ENCODE measurements at regions not wholly inside any gene's neighbourhood (a gene's known extent, or its start where the extent isn't known, plus 50 kb on each side); places are given as distances from the start of the nearest gene placed in this dataset.

- Histone ChIP-seq H3K36me3 (ENCODE audit: control insufficient read depth in 4 of 4, insufficient read depth in 4 of 4, low read length in 3 of 4) (no peaks in the 10 kb centered on the region), H3K27me3 (replicated peaks in 2 of 5; ENCODE audit: control insufficient read depth in 4 of 5, insufficient read depth in 5 of 5, low read length in 4 of 5) (no peaks in the 10 kb centered on the region), H3K4me3 (ENCODE audit: control insufficient read depth in 1 of 7, extremely low read depth in 1 of 7, insufficient read depth in 4 of 7, low read depth in 2 of 7, low read length in 6 of 7) (no peak overlapping the region), H3K9me3 (ENCODE audit: control extremely low read depth in 1 of 5, control insufficient read depth in 4 of 5, insufficient read depth in 2 of 5, low read depth in 1 of 5, low read length in 4 of 5) (no peaks in the 10 kb centered on the region), H3K4me1 (ENCODE audit: control extremely low read depth in 1 of 4, control insufficient read depth in 4 of 4, insufficient read depth in 4 of 4, low read length in 3 of 4) (no peaks in the 10 kb centered on the region), H3K27ac (ENCODE audit: insufficient read depth in 1 of 2, low read depth in 1 of 2, low read length in 2 of 2, poor library complexity in 1 of 2, severe bottlenecking in 2 of 2) (no peak overlapping the region)
- CTCF ChIA-PET, result no interaction called here
- POLR2A ChIA-PET, result no interaction called here
- DNase-seq, result no peak
Measured at GRCh38 chr4:148527571-148527970, 85.4 kb upstream of the NR3C2 start.

- Histone ChIP-seq H3K4me1 (ENCODE audit: control extremely low read depth in 1 of 4, control insufficient read depth in 4 of 4, insufficient read depth in 4 of 4, low read length in 3 of 4) (no peaks in the 10 kb centered on the region), H3K27ac (ENCODE audit: insufficient read depth in 1 of 2, low read depth in 1 of 2, low read length in 2 of 2, poor library complexity in 1 of 2, severe bottlenecking in 2 of 2) (no peak overlapping the region), H3K9me3 (ENCODE audit: control extremely low read depth in 1 of 5, control insufficient read depth in 4 of 5, insufficient read depth in 2 of 5, low read depth in 1 of 5, low read length in 4 of 5) (peaks cover 0 to 2% (median 0%) of the 10 kb centered on the region in 5 experiments), H3K27me3 (replicated peaks in 2 of 5; ENCODE audit: control insufficient read depth in 4 of 5, insufficient read depth in 5 of 5, low read length in 4 of 5) (no peaks in the 10 kb centered on the region), H3K4me3 (ENCODE audit: control insufficient read depth in 1 of 7, extremely low read depth in 1 of 7, insufficient read depth in 4 of 7, low read depth in 2 of 7, low read length in 6 of 7) (no peak overlapping the region), H3K36me3 (ENCODE audit: control insufficient read depth in 4 of 4, insufficient read depth in 4 of 4, low read length in 3 of 4) (no peaks in the 10 kb centered on the region)
- no peak for DNase-seq
- no CpG with 5 or more reads among the region's 4 CpGs for WGBS (ENCODE audit: insufficient coverage)
- ChIA-PET CTCF (no interaction called here), POLR2A (no interaction called here)
Measured at GRCh38 chr4:148522995-148523394, 80.8 kb upstream of the NR3C2 start.

- WGBS (ENCODE audit: insufficient coverage), result no CpG with 5 or more reads among the region's 1 CpG
- Histone ChIP-seq H3K27me3 (replicated peaks in 2 of 5; ENCODE audit: control insufficient read depth in 4 of 5, insufficient read depth in 5 of 5, low read length in 4 of 5) (no peaks in the 10 kb centered on the region), H3K36me3 (ENCODE audit: control insufficient read depth in 4 of 4, insufficient read depth in 4 of 4, low read length in 3 of 4) (no peaks in the 10 kb centered on the region), H3K4me1 (ENCODE audit: control extremely low read depth in 1 of 4, control insufficient read depth in 4 of 4, insufficient read depth in 4 of 4, low read length in 3 of 4) (no peaks in the 10 kb centered on the region), H3K27ac (ENCODE audit: insufficient read depth in 1 of 2, low read depth in 1 of 2, low read length in 2 of 2, poor library complexity in 1 of 2, severe bottlenecking in 2 of 2) (no peak overlapping the region), H3K9me3 (ENCODE audit: control extremely low read depth in 1 of 5, control insufficient read depth in 4 of 5, insufficient read depth in 2 of 5, low read depth in 1 of 5, low read length in 4 of 5) (peaks cover 0 to 1% (median 0%) of the 10 kb centered on the region in 5 experiments), H3K4me3 (ENCODE audit: control insufficient read depth in 1 of 7, extremely low read depth in 1 of 7, insufficient read depth in 4 of 7, low read depth in 2 of 7, low read length in 6 of 7) (no peak overlapping the region)
- ChIA-PET CTCF (no interaction called here), POLR2A (no interaction called here)
- DNase-seq, result no peak
Measured at GRCh38 chr4:148515248-148515647, 73.0 kb upstream of the NR3C2 start.

GRCh38 chr4:148514581-148514980 is 72.4 kb upstream of the NR3C2 start:
- no peak overlapping the region for H3K27ac ChIP-seq (ENCODE audit: insufficient read depth in 1 of 2, low read depth in 1 of 2, low read length in 2 of 2, poor library complexity in 1 of 2, severe bottlenecking in 2 of 2)
- no peaks in the 10 kb centered on the region for H3K27me3 ChIP-seq (replicated peaks in 2 of 5; ENCODE audit: control insufficient read depth in 4 of 5, insufficient read depth in 5 of 5, low read length in 4 of 5)
- peaks cover 0 to 1% (median 0%) of the 10 kb centered on the region in 5 experiments for H3K9me3 ChIP-seq (ENCODE audit: control extremely low read depth in 1 of 5, control insufficient read depth in 4 of 5, insufficient read depth in 2 of 5, low read depth in 1 of 5, low read length in 4 of 5)
- no peaks in the 10 kb centered on the region for H3K4me1 ChIP-seq (ENCODE audit: control extremely low read depth in 1 of 4, control insufficient read depth in 4 of 4, insufficient read depth in 4 of 4, low read length in 3 of 4)
- no peaks in the 10 kb centered on the region for H3K36me3 ChIP-seq (ENCODE audit: control insufficient read depth in 4 of 4, insufficient read depth in 4 of 4, low read length in 3 of 4)
- ChIA-PET CTCF (no interaction called here), POLR2A (no interaction called here)
- 83% methylated on average over 2 of the region's 2 CpGs for WGBS (ENCODE audit: insufficient coverage)
- no peak overlapping the region for H3K4me3 ChIP-seq (ENCODE audit: control insufficient read depth in 1 of 7, extremely low read depth in 1 of 7, insufficient read depth in 4 of 7, low read depth in 2 of 7, low read length in 6 of 7)
- no peak for DNase-seq

- no peak for DNase-seq
- POLR2A ChIA-PET, result no interaction called here
- peaks cover 0 to 3% (median 0%) of the 10 kb centered on the region in 5 experiments for H3K9me3 ChIP-seq (ENCODE audit: control extremely low read depth in 1 of 5, control insufficient read depth in 4 of 5, insufficient read depth in 2 of 5, low read depth in 1 of 5, low read length in 4 of 5)
- H3K27me3 ChIP-seq (replicated peaks in 2 of 5; ENCODE audit: control insufficient read depth in 4 of 5, insufficient read depth in 5 of 5, low read length in 4 of 5), result no peaks in the 10 kb centered on the region
- no CpG with 5 or more reads among the region's 1 CpG for WGBS (ENCODE audit: insufficient coverage)
- H3K27ac ChIP-seq (ENCODE audit: insufficient read depth in 1 of 2, low read depth in 1 of 2, low read length in 2 of 2, poor library complexity in 1 of 2, severe bottlenecking in 2 of 2), result no peak overlapping the region
- no peaks in the 10 kb centered on the region for H3K4me1 ChIP-seq (ENCODE audit: control extremely low read depth in 1 of 4, control insufficient read depth in 4 of 4, insufficient read depth in 4 of 4, low read length in 3 of 4)
- CTCF ChIA-PET, result no interaction called here
- no peak overlapping the region for H3K4me3 ChIP-seq (ENCODE audit: control insufficient read depth in 1 of 7, extremely low read depth in 1 of 7, insufficient read depth in 4 of 7, low read depth in 2 of 7, low read length in 6 of 7)
- no peaks in the 10 kb centered on the region for H3K36me3 ChIP-seq (ENCODE audit: control insufficient read depth in 4 of 4, insufficient read depth in 4 of 4, low read length in 3 of 4)
Measured at GRCh38 chr4:148514041-148514440, 71.8 kb upstream of the NR3C2 start.

GRCh38 chr4:148510211-148510610 is 68.0 kb upstream of the NR3C2 start:
- no peak for DNase-seq

GRCh38 chr4:148503681-148504080 is 61.5 kb upstream of the NR3C2 start:
- POLR2A ChIA-PET, result no interaction called here
- Histone ChIP-seq H3K4me3 (ENCODE audit: control insufficient read depth in 1 of 7, extremely low read depth in 1 of 7, insufficient read depth in 4 of 7, low read depth in 2 of 7, low read length in 6 of 7) (no peak overlapping the region), H3K4me1 (ENCODE audit: control extremely low read depth in 1 of 4, control insufficient read depth in 4 of 4, insufficient read depth in 4 of 4, low read length in 3 of 4) (no peaks in the 10 kb centered on the region), H3K9me3 (ENCODE audit: control extremely low read depth in 1 of 5, control insufficient read depth in 4 of 5, insufficient read depth in 2 of 5, low read depth in 1 of 5, low read length in 4 of 5) (no peaks in the 10 kb centered on the region), H3K36me3 (ENCODE audit: control insufficient read depth in 4 of 4, insufficient read depth in 4 of 4, low read length in 3 of 4) (no peaks in the 10 kb centered on the region), H3K27ac (ENCODE audit: insufficient read depth in 1 of 2, low read depth in 1 of 2, low read length in 2 of 2, poor library complexity in 1 of 2, severe bottlenecking in 2 of 2) (no peak overlapping the region), H3K27me3 (replicated peaks in 2 of 5; ENCODE audit: control insufficient read depth in 4 of 5, insufficient read depth in 5 of 5, low read length in 4 of 5) (no peaks in the 10 kb centered on the region)
- DNase-seq, result no peak
- WGBS (ENCODE audit: insufficient coverage), result no CpG with 5 or more reads among the region's 1 CpG
- CTCF ChIA-PET, result no interaction called here

More at GRCh38 chr4:148510211-148510610, 68.0 kb upstream of the NR3C2 start:
- no peak overlapping the region for H3K27ac ChIP-seq (ENCODE audit: insufficient read depth in 1 of 2, low read depth in 1 of 2, low read length in 2 of 2, poor library complexity in 1 of 2, severe bottlenecking in 2 of 2)
- no peak overlapping the region for H3K4me3 ChIP-seq (ENCODE audit: control insufficient read depth in 1 of 7, extremely low read depth in 1 of 7, insufficient read depth in 4 of 7, low read depth in 2 of 7, low read length in 6 of 7)
- WGBS (ENCODE audit: insufficient coverage), result 100% methylated on average over 1 of the region's 2 CpGs
- no peaks in the 10 kb centered on the region for H3K27me3 ChIP-seq (replicated peaks in 2 of 5; ENCODE audit: control insufficient read depth in 4 of 5, insufficient read depth in 5 of 5, low read length in 4 of 5)
- H3K9me3 ChIP-seq (ENCODE audit: control extremely low read depth in 1 of 5, control insufficient read depth in 4 of 5, insufficient read depth in 2 of 5, low read depth in 1 of 5, low read length in 4 of 5), result peaks cover 0 to 3% (median 0%) of the 10 kb centered on the region in 5 experiments
- ChIA-PET POLR2A (no interaction called here), CTCF (no interaction called here)
- H3K36me3 ChIP-seq (ENCODE audit: control insufficient read depth in 4 of 4, insufficient read depth in 4 of 4, low read length in 3 of 4), result no peaks in the 10 kb centered on the region
- H3K4me1 ChIP-seq (ENCODE audit: control extremely low read depth in 1 of 4, control insufficient read depth in 4 of 4, insufficient read depth in 4 of 4, low read length in 3 of 4), result no peaks in the 10 kb centered on the region
